ENCODE measurements at regions not wholly inside any gene's neighbourhood (a gene's known extent, or its start where the extent isn't known, plus 50 kb on each side); places are given as distances from the start of the nearest gene placed in this dataset.
"Not testable (repeated sequence)": the region's sequence is repeated elsewhere in the genome, so short reads cannot be mapped to it uniquely, and the experiment has no call there.

DNA sequence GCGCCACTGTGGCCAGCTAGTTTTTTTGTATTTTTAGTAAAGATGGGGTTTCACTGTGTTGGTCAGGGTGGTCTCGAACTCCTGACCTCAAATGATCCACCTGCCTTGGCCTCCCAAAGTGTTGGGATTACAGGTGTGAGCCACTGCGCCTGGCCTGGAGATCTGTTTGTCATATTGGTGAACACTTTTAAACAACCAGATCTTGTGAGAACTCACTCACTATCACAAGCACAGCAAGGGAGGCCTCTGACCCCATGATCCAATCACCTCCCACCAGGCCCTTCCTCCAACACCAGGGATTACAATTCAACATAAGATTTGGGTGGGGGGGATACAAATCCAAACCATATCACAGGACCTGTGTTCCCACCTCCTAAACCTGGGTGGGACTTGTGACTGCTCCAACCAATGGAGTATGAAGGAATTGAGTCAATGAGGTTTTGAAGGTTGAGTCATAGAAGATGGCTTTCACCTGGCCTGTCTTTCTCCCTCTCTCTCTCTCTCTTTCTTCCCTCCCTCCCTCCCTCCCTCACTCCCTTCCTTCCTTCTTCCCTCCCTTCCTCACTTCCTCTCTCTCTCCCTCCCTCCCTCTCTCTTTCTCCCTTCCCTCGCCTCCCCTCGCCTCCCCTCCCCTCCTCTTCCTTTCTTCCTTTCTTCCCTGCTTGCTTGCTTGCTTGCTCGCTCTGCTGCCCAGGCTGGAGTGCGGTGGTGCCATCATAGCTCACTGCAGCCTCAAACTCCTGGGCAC, 50.1 kb upstream of the ADGRL1 start:
- not testable (repeated sequence) for TF ChIP-seq TP53 (CRISPR knock-in tag; conservative IDR thresholded peaks at IDR 0.05); SP1 (IDR thresholded peaks at IDR 0.05); SP1 (CRISPR knock-in tag; IDR thresholded peaks at IDR 0.05); HCFC1 (IDR thresholded peaks at IDR 0.05; ENCODE audit: low read depth, low read length); ZNF460 (CRISPR knock-in tag; IDR thresholded peaks at IDR 0.05; ENCODE audit: borderline replicate concordance); POLR2A (IDR thresholded peaks at IDR 0.05; ENCODE audit: insufficient read depth in 1 of 2, low read depth in 2 of 2, low read length in 2 of 2)
- TF ChIP-seq, protein P1, sequence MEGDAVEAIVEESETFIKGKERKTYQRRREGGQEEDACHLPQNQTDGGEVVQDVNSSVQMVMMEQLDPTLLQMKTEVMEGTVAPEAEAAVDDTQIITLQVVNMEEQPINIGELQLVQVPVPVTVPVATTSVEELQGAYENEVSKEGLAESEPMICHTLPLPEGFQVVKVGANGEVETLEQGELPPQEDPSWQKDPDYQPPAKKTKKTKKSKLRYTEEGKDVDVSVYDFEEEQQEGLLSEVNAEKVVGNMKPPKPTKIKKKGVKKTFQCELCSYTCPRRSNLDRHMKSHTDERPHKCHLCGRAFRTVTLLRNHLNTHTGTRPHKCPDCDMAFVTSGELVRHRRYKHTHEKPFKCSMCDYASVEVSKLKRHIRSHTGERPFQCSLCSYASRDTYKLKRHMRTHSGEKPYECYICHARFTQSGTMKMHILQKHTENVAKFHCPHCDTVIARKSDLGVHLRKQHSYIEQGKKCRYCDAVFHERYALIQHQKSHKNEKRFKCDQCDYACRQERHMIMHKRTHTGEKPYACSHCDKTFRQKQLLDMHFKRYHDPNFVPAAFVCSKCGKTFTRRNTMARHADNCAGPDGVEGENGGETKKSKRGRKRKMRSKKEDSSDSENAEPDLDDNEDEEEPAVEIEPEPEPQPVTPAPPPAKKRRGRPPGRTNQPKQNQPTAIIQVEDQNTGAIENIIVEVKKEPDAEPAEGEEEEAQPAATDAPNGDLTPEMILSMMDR (CRISPR knock-in tag; IDR thresholded peaks at IDR 0.05): not testable (repeated sequence)
